ENCODE measurements at regions not wholly inside any gene's neighbourhood (a gene's known extent, or its start where the extent isn't known, plus 50 kb on each side); places are given as distances from the start of the nearest gene placed in this dataset.

GRCh38 chr18:56185126-56185525, 453.3 kb downstream of the TXNL1 start:
- TF ChIP-seq GATA2 (IDR thresholded peaks at IDR 0.05; ENCODE audit: low read depth, low read length) (no peak), GATA3 (IDR thresholded peaks at IDR 0.05; ENCODE audit: low read depth, low read length) (no peak)

All from SH-SY5Y (cell line).